ENCODE measurements at regions not wholly inside any gene's neighbourhood (a gene's known extent, or its start where the extent isn't known, plus 50 kb on each side); places are given as distances from the start of the nearest gene placed in this dataset.

GRCh38 chr6:14455876-14456648, 338.5 kb downstream of the CD83 start:
- DNase-seq (ENCODE audit: low read depth) = no peak

DNA sequence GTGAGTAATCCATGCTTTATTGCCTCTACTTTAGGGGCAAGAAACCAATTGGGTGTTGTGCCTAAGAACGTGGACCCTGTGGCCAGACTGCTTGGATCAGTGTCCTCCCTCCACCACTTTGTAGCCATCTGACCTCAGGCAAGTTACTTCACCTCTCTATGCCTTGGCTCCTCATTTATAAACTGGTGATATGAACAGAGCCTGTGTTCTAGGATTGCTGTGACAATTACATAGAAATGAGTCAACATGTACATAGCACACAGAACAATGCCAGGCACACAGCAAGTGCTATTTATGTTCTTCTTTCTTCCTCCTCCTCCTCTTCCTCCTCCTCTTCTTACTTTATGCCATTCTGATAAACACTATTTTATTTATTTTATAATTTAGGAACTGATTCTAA, 339.4 kb downstream of the CD83 start:
- no peak for DNase-seq (ENCODE audit: low read depth)

GRCh38 chr6:14458669-14459266, 341.2 kb downstream of the CD83 start:
- peak; percentile 79 for DNase-seq (ENCODE audit: low read depth)

- DNase-seq (ENCODE audit: low read depth) = no peak
These were observed 341.7 kb downstream of the CD83 start for GRCh38 chr6:14459315-14459714.

DNA sequence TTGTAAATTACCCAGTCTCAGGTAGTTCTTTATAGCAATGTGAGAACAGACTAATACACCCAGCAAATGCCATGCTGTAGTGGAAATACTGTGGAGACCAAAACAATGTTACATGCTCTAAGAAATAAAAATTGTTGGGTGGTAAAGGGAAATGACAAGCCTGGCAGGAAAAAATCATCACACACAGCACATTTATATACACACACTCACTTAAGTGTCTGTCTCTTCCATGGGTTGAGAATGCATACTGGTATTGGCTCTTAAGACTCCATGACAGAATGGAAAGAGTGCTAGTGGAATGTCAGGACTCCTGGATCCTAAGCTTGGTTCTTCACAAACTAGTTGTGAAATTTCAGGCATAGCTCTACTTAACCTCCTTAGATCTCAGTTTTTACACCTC, 343.0 kb downstream of the CD83 start:
- no peak for DNase-seq (ENCODE audit: low read depth)

DNA sequence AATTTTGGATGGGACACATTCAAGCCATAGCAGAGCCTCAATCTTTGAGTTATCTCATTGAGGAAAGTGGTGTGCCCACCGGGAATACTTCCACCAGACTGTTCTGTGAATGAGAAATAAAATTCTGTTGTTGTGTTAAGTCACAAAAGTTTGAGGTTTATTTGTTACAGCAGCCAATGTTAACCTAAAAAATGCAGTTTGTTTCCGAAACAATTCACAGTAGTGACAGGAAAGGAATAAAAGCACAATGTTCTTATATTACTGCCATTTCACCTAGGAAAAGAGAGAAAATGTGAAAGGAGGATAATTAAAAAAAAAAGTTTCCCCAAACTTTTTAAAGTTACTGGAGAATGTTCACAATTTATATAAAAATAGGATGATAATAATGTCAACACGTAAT, 344.6 kb downstream of the CD83 start:
- DNase-seq (ENCODE audit: low read depth) = no peak

- DNase-seq (ENCODE audit: low read depth) = no peak
These were observed 345.0 kb downstream of the CD83 start for GRCh38 chr6:14462566-14462965.

- no peak for DNase-seq (ENCODE audit: low read depth)
These were observed 345.5 kb downstream of the CD83 start for GRCh38 chr6:14463110-14463509.

GRCh38 chr6:14464055-14464454, 346.5 kb downstream of the CD83 start:
- no peak for DNase-seq (ENCODE audit: low read depth)

GRCh38 chr6:14464716-14465115, 347.1 kb downstream of the CD83 start:
- DNase-seq (ENCODE audit: low read depth) = no peak

GRCh38 chr6:14466278-14466677, 348.7 kb downstream of the CD83 start:
- DNase-seq (ENCODE audit: low read depth) = no peak

DNA sequence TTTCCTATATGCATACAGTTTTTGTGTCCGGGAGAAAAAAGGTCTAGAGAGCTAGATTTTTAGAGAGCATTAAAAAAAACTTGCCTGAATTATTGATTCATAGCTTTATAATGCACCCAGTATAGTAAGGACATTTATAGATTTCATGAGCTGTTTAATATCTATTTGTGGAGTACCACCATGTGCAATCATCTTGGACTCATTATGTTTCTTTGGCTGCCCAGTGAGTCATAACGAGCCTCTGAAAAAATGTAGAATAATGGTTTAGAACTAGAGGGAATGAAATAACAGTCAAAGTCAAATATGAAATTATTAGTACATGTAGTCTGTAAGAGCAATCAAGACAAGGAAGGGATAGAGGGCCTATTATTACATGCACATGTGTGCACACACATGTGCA, 350.0 kb downstream of the CD83 start:
- peak; percentile 54 for DNase-seq (ENCODE audit: low read depth)

DNA sequence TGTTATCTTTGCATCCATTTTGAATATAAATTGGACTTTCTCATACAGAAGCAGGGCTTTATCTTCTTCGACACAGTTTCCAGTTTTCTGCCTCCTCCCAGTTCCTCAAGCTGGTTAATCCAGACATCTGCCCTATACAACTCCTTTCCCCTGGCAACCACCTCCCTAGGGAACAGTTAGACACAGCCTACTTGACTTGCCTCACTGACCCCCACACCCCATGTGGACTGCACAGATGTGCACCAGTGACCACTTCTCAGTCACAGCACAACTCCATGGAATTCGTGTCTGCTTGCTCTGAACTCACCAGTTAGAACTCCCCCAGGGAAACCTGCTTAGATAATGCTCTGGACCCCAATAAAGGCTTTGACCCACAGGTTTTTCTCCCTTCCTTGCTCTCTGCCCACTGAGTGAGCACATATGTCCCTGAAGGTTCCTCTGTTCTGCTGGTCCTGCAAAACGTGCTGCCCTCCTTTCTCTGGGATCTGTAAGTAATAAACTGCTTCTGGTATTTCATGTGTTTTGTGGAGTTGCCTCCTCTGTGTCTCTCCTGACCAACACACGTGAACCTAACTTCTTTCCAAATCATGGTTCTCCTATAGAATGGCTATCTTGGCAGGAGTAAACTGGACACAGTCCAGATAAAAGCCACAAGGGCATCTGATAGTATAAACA, 351.2 kb downstream of the CD83 start:
- no peak for DNase-seq (ENCODE audit: low read depth)

GRCh38 chr6:14470101-14470500, 352.5 kb downstream of the CD83 start:
- no peak for DNase-seq (ENCODE audit: low read depth)

DNA sequence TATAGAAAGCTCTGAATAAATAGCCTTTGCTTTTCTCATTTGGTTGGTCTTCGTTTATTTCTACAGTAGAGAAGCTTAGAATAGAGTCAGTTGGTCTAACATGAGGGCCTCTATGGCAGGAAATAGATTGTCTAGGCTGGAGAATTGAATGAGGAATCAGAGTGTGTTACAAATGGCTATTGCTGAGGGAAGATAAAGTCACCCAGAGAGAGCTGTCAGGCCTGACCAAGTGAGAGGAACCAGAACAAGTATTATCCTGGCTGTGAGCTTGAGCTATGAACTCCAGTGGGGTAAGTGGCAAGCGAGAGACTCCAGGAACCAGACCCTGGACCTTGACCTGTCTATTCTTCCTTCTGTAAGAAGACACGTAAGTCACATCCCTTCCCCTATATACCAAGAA, 353.1 kb downstream of the CD83 start:
- no peak for DNase-seq (ENCODE audit: low read depth)

DNA sequence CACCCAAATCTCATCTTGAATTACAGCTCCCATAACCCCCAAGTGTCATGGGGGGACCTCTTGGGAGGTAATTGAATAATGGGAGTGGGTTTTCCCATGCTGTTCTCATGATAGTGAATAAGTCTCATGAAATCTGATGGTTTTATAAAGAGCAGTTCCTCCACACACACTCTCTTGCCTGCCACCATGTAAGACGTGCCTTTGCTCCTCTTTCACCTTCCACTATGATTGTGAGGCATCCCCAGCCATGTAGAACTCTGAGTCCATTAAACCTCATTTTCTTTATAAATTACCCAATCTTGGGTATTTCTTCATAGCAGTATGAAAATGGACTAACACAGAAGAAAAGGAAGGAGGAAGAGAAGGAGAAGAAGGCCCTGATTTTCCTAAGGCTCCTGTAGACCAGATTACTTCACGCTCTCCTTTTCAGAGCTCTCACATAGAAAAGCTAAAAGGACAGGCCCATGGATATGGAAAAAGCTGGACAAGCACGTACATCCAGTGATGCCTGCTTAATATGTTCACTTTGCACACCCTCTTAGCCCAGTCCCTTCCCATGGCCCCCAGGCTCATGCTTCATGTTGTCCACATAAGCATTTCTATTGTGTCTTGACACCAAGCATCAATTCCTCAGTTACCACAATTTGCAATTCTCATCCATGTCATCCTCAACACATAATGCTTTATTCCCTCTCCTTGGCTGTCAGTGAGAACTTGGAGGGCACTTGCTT, 354.8 kb downstream of the CD83 start:
- DNase-seq (ENCODE audit: low read depth) = no peak

DNA sequence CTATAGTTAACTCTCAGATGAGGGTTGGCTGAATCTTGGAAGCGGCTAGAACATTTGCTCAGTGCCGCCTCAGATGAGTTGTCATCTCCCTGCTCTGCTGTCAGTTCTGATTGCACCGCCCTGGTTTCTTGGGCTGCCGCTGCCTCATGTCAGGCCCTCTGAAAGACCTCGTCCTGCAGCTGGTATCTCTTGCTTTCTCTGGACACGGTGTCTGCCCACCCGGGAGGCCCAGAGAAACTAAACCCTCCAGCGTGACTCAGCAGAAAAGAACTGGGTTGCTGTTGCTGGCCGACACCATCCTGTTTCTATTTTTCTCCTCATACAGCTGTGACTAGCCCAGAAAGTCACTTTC, 355.4 kb downstream of the CD83 start:
- DNase-seq (ENCODE audit: low read depth) = no peak

- DNase-seq (ENCODE audit: low read depth) = no peak
These were observed 357.2 kb downstream of the CD83 start for GRCh38 chr6:14474816-14475215.

GRCh38 chr6:14475306-14475705, 357.7 kb downstream of the CD83 start:
- no peak for DNase-seq (ENCODE audit: low read depth)

- no peak for DNase-seq (ENCODE audit: low read depth)
These were observed 359.4 kb downstream of the CD83 start for GRCh38 chr6:14476793-14477531.

- no peak for DNase-seq (ENCODE audit: low read depth)
These were observed 360.0 kb downstream of the CD83 start for GRCh38 chr6:14477559-14477958.

Measured in HS-5 (cell line).